HG02610 (cell line): ENCODE measurements at regions not wholly inside any gene's neighbourhood (a gene's known extent, or its start where the extent isn't known, plus 50 kb on each side); places are given as distances from the start of the nearest gene placed in this dataset.

Experiments
- ATAC-seq: cut with Tn5 transposase; IDR thresholded peaks from one replicate; pipeline ENCODE4 v1.9.1; 2021; ENCODE audit warnings: mild to moderate bottlenecking, moderate library complexity; ENCODE audit not compliant: unreplicated experiment

DNA sequence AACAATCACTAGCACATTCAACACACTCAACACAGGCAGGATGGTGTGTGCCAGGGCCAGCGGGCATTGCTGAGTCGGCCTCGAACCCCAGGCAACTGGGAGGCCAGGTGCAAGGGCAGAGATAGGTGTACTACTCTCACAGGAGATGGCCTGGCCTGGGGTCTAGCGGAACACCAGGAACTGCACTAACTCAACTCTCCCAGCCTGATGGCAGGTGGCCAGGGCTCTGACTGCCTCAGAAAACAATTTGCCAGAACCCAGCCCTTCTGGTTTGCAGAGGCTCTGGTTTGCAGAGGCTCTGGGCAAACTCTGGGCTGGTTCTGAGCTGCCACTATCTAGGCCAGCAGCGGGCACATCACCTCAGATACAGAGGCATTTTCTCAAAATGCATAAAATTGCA, 229.2 kb upstream of the CHRNA7 start:
- no peak for ATAC-seq

DNA sequence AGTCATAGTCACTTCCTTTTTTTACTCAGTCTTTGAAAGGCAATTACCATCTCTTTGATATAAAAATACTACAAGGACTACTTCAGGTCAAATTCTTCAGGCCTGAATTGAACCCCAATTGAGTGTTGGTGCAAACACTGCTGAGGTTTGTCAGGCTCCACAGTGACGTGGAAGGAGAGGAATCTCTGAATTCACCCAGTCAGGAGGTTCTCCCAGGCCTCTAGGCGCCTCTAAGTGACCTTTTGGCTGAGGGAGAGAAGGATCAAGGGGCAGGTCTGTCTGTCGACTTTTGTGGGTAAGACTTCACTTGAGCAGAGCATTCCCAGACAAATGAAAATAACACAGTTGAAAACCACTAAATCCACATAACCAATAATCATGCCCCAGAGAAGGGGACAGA, 227.6 kb upstream of the CHRNA7 start:
- ATAC-seq = no peak

GRCh38 chr15:31803388-31803884, 226.9 kb upstream of the CHRNA7 start:
- ATAC-seq = no peak

GRCh38 chr15:31805090-31805662, 225.1 kb upstream of the CHRNA7 start:
- no peak for ATAC-seq

- ATAC-seq = no peak
These were observed 224.2 kb upstream of the CHRNA7 start for GRCh38 chr15:31806106-31806505.

- no peak for ATAC-seq
These were observed 218.7 kb upstream of the CHRNA7 start for GRCh38 chr15:31811641-31812040.

DNA sequence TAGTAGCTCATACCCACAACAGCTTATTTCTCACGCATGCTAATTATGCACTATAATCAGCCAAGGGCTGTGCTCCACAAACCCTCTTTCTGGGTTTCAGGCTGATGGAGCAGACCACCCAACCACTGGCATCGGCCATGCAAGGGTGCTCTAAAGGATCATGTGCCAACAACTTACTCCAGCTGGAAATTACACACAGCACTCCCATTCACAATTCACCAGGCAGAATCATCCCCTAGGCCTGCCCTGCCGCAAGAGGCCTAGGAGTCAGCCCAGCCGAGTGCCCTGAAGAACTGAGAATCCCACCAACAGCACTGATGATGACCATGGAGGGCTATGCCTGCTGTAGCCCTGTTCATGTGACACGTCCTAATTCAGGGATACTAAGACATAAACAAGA, 216.2 kb upstream of the CHRNA7 start:
- ATAC-seq = no peak

- ATAC-seq = no peak
These were observed 214.7 kb upstream of the CHRNA7 start for GRCh38 chr15:31815411-31816155.

GRCh38 chr15:31822463-31822862, 207.9 kb upstream of the CHRNA7 start:
- no peak for ATAC-seq

DNA sequence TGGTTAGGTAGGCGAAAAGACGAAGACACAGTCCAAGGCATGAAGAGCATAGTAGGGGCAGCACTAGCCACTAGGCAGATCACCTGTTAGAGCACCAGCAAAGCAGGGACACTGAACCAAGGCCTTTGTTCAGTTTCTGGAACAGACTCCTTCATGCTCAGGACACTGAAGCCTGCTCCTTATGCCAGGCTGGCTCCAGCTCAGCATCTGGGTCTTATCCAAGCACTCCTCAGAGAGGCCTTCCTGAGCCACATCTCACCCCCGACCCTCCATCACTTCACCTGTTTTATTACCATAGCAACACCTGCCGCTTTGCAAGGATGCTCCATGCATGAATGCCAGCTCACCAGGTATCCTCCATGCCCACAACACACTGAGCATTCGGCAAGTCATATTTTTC, 206.3 kb upstream of the CHRNA7 start:
- no peak for ATAC-seq

GRCh38 chr15:31828594-31828993, 201.7 kb upstream of the CHRNA7 start:
- ATAC-seq = no peak

DNA sequence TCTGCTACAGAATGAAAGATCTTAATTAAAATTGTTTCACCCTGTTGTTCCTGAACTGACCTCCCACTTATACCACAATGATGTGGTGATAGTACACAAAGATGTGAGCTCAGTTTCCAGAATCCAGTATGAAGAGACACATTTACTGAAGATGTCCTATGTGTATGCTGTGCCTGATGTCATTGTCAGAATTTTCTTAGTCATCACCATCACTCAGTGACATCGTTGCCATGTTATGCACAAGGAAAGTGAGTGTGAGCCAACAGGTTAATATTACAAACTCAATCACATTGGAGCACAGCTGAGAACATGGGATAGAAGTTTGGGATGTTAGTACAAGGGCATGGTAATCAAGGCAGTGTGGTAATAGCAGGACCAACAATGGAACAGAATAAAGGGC, 199.7 kb upstream of the CHRNA7 start:
- no peak for ATAC-seq

GRCh38 chr15:31831596-31831995, 198.7 kb upstream of the CHRNA7 start:
- ATAC-seq = no peak

- no peak for ATAC-seq
These were observed 195.7 kb upstream of the CHRNA7 start for GRCh38 chr15:31834654-31835053.

GRCh38 chr15:31839388-31839787, 190.9 kb upstream of the CHRNA7 start:
- ATAC-seq = no peak

DNA sequence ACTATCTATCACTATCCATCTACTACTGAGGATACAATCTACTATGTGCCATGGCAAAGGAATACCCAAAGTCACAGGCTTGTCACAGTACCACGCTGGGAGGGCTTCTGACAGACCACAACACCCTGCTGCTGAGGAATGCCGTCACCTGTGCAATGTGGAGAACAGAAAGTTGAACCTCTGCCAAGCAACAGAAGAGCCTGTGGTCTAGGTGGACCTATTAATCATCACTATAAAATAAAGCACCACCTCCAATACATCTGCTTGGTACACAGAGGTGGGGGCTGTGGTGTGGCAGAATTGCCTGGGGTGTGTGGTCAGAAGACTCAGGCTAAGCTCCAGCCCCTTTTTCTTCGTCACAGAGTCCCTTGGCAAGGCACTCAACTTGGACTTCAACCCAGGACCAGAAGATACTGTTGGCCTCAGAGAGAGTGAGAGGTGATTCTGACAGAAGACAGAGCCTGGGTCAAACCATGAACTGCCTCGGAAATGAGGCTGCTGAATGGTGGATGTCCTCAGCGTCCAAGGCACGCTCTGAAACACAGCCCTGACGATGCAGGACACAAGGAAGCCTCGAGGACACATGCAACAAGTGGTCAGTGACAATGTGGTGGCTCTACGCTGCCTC, 189.4 kb upstream of the CHRNA7 start:
- no peak for ATAC-seq

GRCh38 chr15:31842532-31843195, 187.7 kb upstream of the CHRNA7 start:
- ATAC-seq = no peak

GRCh38 chr15:31843426-31844055, 186.8 kb upstream of the CHRNA7 start:
- ATAC-seq = no peak

DNA sequence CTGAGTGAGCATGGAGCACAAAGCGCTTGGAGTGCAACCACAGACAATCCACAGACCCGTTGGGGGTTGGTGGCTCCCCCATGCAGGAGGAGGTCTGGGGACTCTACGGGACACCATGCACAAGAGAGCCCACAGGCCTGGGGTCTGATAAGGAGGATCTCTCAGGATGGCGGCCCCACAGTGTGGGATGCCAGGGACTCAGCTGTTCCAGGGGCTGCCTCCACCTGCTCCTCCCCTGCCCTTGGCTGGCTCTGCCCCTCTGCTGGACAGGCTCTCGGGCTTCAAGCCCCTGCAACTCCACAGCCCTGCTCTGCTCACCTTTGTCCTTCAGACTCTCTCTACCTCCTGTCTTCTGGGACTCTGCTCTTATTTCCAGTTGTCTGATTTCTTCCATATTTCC, 184.5 kb upstream of the CHRNA7 start:
- no peak for ATAC-seq

GRCh38 chr15:31847961-31848360, 182.4 kb upstream of the CHRNA7 start:
- ATAC-seq = no peak

DNA sequence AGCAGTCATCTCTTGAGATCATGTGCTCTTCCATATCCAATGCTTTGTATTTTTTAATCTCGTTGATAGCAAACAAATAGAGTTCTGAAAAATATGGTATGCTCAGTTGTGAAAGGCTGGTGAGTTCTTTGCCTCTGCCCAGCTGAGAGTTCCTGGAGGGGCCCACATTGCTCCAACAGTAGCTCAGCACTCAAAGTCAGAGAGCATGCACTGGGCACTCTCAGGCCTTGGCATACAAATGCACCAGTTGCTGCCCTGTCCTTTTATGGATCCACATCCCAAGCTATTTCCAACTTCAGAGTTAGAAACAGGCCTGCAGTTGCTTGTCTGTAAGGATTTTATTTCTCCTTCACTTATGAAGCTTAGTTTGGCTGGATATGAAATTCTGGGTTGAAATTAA, 181.7 kb upstream of the CHRNA7 start:
- ATAC-seq = no peak
